Heart left ventricle (tissue), 16 donors: ENCODE measurements at regions not wholly inside any gene's neighbourhood (a gene's known extent, or its start where the extent isn't known, plus 50 kb on each side); places are given as distances from the start of the nearest gene placed in this dataset.

ENCODE experiments used
- ATAC-seq, 4 donors: fragments of 200-7000 bp; cut with Tn5 transposase; one replicate each; pipeline ENCODE4 v1.9.1; 2020 to 2022; ENCODE audit warnings: moderate library complexity in 4 of 4, mild to moderate bottlenecking in 3 of 4, moderate number of reproducible peaks in 1 of 4
- DNase-seq, 5 donors: peaks; one replicate each; pipeline ENCODE4 v3.0.0-alpha.2; 2020
- H3K27ac ChIP-seq, 12 donors: fragments of 200-600 bp; sonication (generic) in 4 of 12; one replicate each; pipeline versions ENCODE4 v1.5.0 to v1.8.0; 2016 to 2022; ENCODE audit warnings: mild to moderate bottlenecking in 2 of 12
- H3K27me3 ChIP-seq, 9 donors: fragments of 200-600 bp; sonication (generic) in 2 of 9; one replicate each; pipeline versions ENCODE4 v1.5.1 to v1.8.0; 2016 to 2022; ENCODE audit warnings: mild to moderate bottlenecking in 3 of 9
- H3K36me3 ChIP-seq, 9 donors: fragments of 200-600 bp; sonication (generic) in 2 of 9; one replicate each; pipeline versions ENCODE4 v1.5.0 to v1.8.0; 2018 to 2022; ENCODE audit warnings: mild to moderate bottlenecking in 2 of 9
- H3K4me1 ChIP-seq, 12 donors: fragments of 200-600 bp; sonication (generic) in 4 of 12; one replicate each; pipeline versions ENCODE4 v1.5.0 to v1.8.0; 2016 to 2022; ENCODE audit warnings: mild to moderate bottlenecking in 3 of 12
- H3K4me3 ChIP-seq, 12 donors: fragments of 200-600 bp; sonication (generic) in 4 of 12; one replicate each; pipeline versions ENCODE4 v1.5.0 to v1.8.0; 2017 to 2022; ENCODE audit warnings: mild to moderate bottlenecking in 9 of 12, moderate library complexity in 4 of 12
- H3K9me3 ChIP-seq, 12 donors: fragments of 200-600 bp; sonication (generic) in 4 of 12; one replicate each; pipeline versions ENCODE4 v1.5.0 to v1.8.0; 2016 to 2022; ENCODE audit warnings: mild to moderate bottlenecking in 1 of 12
- POLR2A ChIP-seq, 2 donors: fragments of 450-650 bp; IDR thresholded peaks; one replicate each; pipeline ENCODE4 v1.6.1; 2017; ENCODE audit warnings: antibody characterized with exemption in 2 of 2, mild to moderate bottlenecking in 2 of 2, moderate library complexity in 2 of 2
- WGBS, 4 donors: extraction: QIAGEN DNeasy Blood & Tissue Kit in 2 of 4; methylation state at CpG; one replicate each; pipeline versions ENCODE4 v1.1.5 to v1.1.7; 2013 to 2018; 5-methylcytosine and 5-hydroxymethylcytosine counted together
- intact Hi-C, 10 donors: fragments of 100-400 bp; cut with DNase I; formaldehyde crosslinking; loops; one replicate each; pipeline versions ENCODE4 v1.11.1 to v1.14.2; 2022
- TF ChIP-seq, protein P1 (sequence below), 12 donors: fragments of 200-600 bp; sonication (generic) in 4 of 12; IDR thresholded peaks; one replicate each; pipeline versions ENCODE4 v1.5.0 to v1.8.0; 2018 to 2022; ENCODE audit warnings: antibody characterized with exemption in 12 of 12, mild to moderate bottlenecking in 5 of 12
- donor health status: ischemic (EF 13 %, LVEDD 7.1; RV severe dilation, severe dysfunction).
- donor health status: healthy with polysubstance abuse.
- donor health status: DM: no; HTN: yes; CAD: no.
- donor health status: DM: no; HTN: no; CAD: no.
- donor health status: ischemic (EF 25% LVEDD 6.9; RV normal size, moderate dysfunction).
- donor health status: ischemic (EF 25% LVEDD 5.7; RV mildly dilated, moderate dysfunction).
- donor health status: healthy.
- donor health status: DM: yes; HTN: yes; CAD: no.
- donor health status: ischemic (EF 35%, LVEDD 5.7; RV mildly dilated, moderate dysfunction).
- donor health status: nonischemic (EF 11% LVEDD 7.7; RV severe dilation, severe dysfunction).
- donor health status: DM: yes; HTN: yes; CAD: no.
- donor health status: PGD.
- donor health status: ischemic (EF 29% LVEDD 5.4; RV normal size, mild dysfunction).
- donor health status: nonischemic (EF 23%, LVEDD 6.1; RV moderate dilation, normal function).

DNA sequence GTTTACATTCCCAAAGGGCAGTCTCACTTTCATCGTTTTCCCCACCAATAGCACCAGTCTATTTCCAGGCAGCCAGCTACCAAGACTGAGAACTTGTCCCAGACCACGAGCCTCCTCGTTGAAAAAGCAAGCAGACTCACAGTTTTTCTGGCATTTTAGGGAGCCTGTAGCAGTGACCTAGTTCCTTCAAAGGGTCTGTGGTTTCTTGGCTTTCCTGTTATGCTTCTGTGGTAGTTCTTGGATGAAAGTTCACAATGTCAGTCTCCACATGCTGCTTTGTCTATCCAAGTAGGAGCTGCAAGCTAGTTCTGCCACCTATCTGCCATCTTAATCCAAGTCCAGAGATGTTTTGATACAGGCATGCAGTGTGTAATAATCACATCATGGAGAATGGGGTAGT, 151.6 kb upstream of the ZC4H2 start:
- H3K36me3 ChIP-seq = no peaks in the 10 kb centered on the region
- DNase-seq = no peak
- TF ChIP-seq POLR2A (IDR thresholded peaks at IDR 0.05) = no peak
- TF ChIP-seq, protein P1, sequence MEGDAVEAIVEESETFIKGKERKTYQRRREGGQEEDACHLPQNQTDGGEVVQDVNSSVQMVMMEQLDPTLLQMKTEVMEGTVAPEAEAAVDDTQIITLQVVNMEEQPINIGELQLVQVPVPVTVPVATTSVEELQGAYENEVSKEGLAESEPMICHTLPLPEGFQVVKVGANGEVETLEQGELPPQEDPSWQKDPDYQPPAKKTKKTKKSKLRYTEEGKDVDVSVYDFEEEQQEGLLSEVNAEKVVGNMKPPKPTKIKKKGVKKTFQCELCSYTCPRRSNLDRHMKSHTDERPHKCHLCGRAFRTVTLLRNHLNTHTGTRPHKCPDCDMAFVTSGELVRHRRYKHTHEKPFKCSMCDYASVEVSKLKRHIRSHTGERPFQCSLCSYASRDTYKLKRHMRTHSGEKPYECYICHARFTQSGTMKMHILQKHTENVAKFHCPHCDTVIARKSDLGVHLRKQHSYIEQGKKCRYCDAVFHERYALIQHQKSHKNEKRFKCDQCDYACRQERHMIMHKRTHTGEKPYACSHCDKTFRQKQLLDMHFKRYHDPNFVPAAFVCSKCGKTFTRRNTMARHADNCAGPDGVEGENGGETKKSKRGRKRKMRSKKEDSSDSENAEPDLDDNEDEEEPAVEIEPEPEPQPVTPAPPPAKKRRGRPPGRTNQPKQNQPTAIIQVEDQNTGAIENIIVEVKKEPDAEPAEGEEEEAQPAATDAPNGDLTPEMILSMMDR (IDR thresholded peaks at IDR 0.05) = no peak
- intact Hi-C loops = no loop called here
- H3K4me1 ChIP-seq = no peaks in the 10 kb centered on the region
- H3K4me3 ChIP-seq = no peak overlapping the region
- H3K9me3 ChIP-seq = peaks cover 0 to 18% (median 0%) of the 10 kb centered on the region in 12 donors
- no peak overlapping the region for H3K27ac ChIP-seq
- no peak for ATAC-seq
- 57 to 73% (median 64%) methylated on average over 3 of the region's 3 CpGs for WGBS, 4 donors
- no peaks in the 10 kb centered on the region for H3K27me3 ChIP-seq

- no peaks in the 10 kb centered on the region for H3K4me1 ChIP-seq
- DNase-seq = no peak
- TF ChIP-seq, protein P1 (IDR thresholded peaks at IDR 0.05) = no peak
- TF ChIP-seq POLR2A (IDR thresholded peaks at IDR 0.05) = no peak
- ATAC-seq = no peak
- no peaks in the 10 kb centered on the region for H3K36me3 ChIP-seq
- no peak overlapping the region for H3K27ac ChIP-seq
- WGBS, 4 donors = 56 to 86% (median 72%) methylated on average over 3 of the region's 3 CpGs
- no peak overlapping the region for H3K4me3 ChIP-seq
- peaks cover 0 to 31% (median 6%) of the 10 kb centered on the region in 12 donors for H3K9me3 ChIP-seq
- no peaks in the 10 kb centered on the region for H3K27me3 ChIP-seq
- intact Hi-C loops = no loop called here
Measured at GRCh38 chrX:65098851-65099250, 122.6 kb upstream of the ZC4H2 start.

GRCh38 chrX:65093658-65094057, 117.4 kb upstream of the ZC4H2 start:
- Histone ChIP-seq H3K36me3 (no peaks in the 10 kb centered on the region), H3K27ac (no peak overlapping the region), H3K4me1 (no peaks in the 10 kb centered on the region), H3K4me3 (no peak overlapping the region), H3K9me3 (peaks cover 0 to 12% (median 0%) of the 10 kb centered on the region in 12 donors), H3K27me3 (no peaks in the 10 kb centered on the region)
- TF ChIP-seq POLR2A (IDR thresholded peaks at IDR 0.05) = no peak
- TF ChIP-seq, protein P1 (IDR thresholded peaks at IDR 0.05) = no peak
- intact Hi-C loops = no loop called here
- no peak for ATAC-seq
- DNase-seq = no peak

DNA sequence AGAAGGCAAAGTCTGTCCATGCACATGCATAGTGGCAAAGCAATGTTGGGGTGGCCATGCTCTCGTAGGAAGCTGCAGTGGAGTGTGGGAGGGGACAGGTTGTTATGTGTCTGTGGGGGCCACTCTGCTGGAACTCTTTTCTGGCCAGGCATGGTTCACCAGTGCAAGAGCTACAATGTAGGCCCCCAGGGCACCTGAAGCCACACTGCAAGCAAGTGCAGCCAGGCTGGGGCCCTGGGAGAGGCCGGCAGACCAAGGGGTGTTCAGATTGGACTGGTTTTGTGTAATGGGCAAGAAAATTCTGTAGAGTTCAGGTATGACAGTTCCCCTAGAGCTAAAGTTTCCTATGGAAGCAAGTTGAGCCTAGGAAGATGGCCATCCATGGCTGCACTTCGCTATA, 97.0 kb upstream of the ZC4H2 start:
- Histone ChIP-seq H3K9me3 (peaks cover 0 to 25% (median 5%) of the 10 kb centered on the region in 12 donors), H3K4me1 (no peaks in the 10 kb centered on the region), H3K27ac (no peak overlapping the region), H3K4me3 (no peak overlapping the region), H3K36me3 (no peaks in the 10 kb centered on the region), H3K27me3 (no peaks in the 10 kb centered on the region)
- no peak for ATAC-seq
- TF ChIP-seq, protein P1 (IDR thresholded peaks at IDR 0.05) = no peak
- no peak for TF ChIP-seq POLR2A (IDR thresholded peaks at IDR 0.05)
- 63 to 81% (median 72%) methylated on average over 3 of the region's 3 CpGs for WGBS, 4 donors
- intact Hi-C loops = no loop called here
- DNase-seq = no peak
